ENCODE measurements at regions not wholly inside any gene's neighbourhood (a gene's known extent, or its start where the extent isn't known, plus 50 kb on each side); places are given as distances from the start of the nearest gene placed in this dataset.

DNA sequence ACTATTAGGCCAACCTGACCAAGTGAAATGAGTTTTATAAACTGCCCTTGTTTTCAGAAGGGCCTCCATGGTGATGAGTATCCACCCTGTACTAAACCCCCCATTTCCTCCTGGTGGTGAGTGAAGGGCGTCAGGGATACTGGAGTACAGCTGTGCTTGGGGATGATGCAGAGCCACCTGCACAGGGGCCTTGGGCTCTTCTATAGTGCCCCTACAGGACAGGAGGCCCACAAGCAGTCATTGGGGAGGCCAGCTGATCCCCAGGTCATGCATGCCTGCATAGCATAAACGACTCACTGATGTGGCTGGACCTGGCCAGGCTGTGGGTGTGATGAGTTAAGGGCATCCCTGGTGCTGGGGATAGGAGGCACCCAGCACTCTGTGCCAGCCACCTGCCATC is 114.1 kb upstream of the CELF2 start:
- no peak for TF ChIP-seq CTCF (IDR thresholded peaks at IDR 0.05; ENCODE audit: low read length)
- no peak for TF ChIP-seq EZH2 (IDR thresholded peaks at IDR 0.05; ENCODE audit: borderline replicate concordance, low read length)
